CD4-positive, alpha-beta memory T cell (primary cell): ENCODE measurements at regions not wholly inside any gene's neighbourhood (a gene's known extent, or its start where the extent isn't known, plus 50 kb on each side); places are given as distances from the start of the nearest gene placed in this dataset.

Experiments used
- CTCF ChIA-PET: fragments of 350-600 bp; sonication (Branson Sonifier 250); formaldehyde crosslinking; loops from one replicate; lab custom pipeline; 2021; ENCODE audit warnings: inconsistent platforms; ENCODE audit not compliant: partially characterized antibody; lab: Charles Lee
- POLR2A ChIA-PET: fragments of 350-600 bp; sonication (Branson Sonifier 250); formaldehyde crosslinking; loops from one replicate; lab custom pipeline; 2021; ENCODE audit not compliant: partially characterized antibody; lab: Charles Lee
- DNase-seq, 5 donors: peaks; one replicate each; pipeline versions ENCODE4 v3.0.0 to v3.0.0-alpha.2; 2020 to 2022; ENCODE audit warnings: mixed read lengths in 1 of 5
- H3K27ac ChIP-seq: one replicate; pipeline ENCODE4 v1.7.0; 2013; ENCODE audit warnings: low read depth, low read length
- H3K27me3 ChIP-seq: 2 replicates; pipeline ENCODE4 v1.7.0; 2013; ENCODE audit warnings: mild to moderate bottlenecking, low read length, moderate library complexity; ENCODE audit not compliant: insufficient read depth
- H3K36me3 ChIP-seq: 2 replicates; pipeline ENCODE4 v1.7.0; 2013; ENCODE audit warnings: mild to moderate bottlenecking, low read length, moderate library complexity; ENCODE audit not compliant: insufficient read depth
- H3K4me1 ChIP-seq: 2 replicates; pipeline ENCODE4 v1.7.0; 2013; ENCODE audit warnings: mild to moderate bottlenecking, low read length, moderate library complexity; ENCODE audit not compliant: insufficient read depth
- H3K4me3 ChIP-seq, 2 donors: one replicate each; pipeline ENCODE4 v1.7.0; 2013; ENCODE audit warnings: low read length in 2 of 2, mild to moderate bottlenecking in 1 of 2
- H3K9me3 ChIP-seq, 2 donors: one replicate each; pipeline ENCODE4 v1.7.0; 2013; ENCODE audit warnings: low read length in 2 of 2, control low read depth in 1 of 2; ENCODE audit not compliant: control insufficient read depth in 1 of 2
- H3K27ac Mint-ChIP-seq, 7 donors: one replicate each; pipeline ENCODE4 v1.8.0; 2020 to 2021; ENCODE audit warnings: mixed read lengths in 7 of 7, mild to moderate bottlenecking in 6 of 7, inconsistent platforms in 3 of 7, moderate library complexity in 3 of 7
- H3K27me3 Mint-ChIP-seq, 2 donors: one replicate each; pipeline ENCODE4 v1.8.0; 2020 to 2021; ENCODE audit warnings: mixed read lengths in 2 of 2
- H3K36me3 Mint-ChIP-seq, 2 donors: one replicate each; pipeline ENCODE4 v1.8.0; 2020 to 2021; ENCODE audit warnings: mixed read lengths in 2 of 2, inconsistent platforms in 1 of 2, mild to moderate bottlenecking in 1 of 2
- H3K4me1 Mint-ChIP-seq, 4 donors: one replicate each; pipeline ENCODE4 v1.8.0; 2020 to 2021; ENCODE audit warnings: mixed read lengths in 4 of 4, mild to moderate bottlenecking in 1 of 4
- H3K4me3 Mint-ChIP-seq, 8 donors: one replicate each; pipeline ENCODE4 v1.8.0; 2020 to 2021; ENCODE audit warnings: mixed read lengths in 8 of 8, mild to moderate bottlenecking in 7 of 8, moderate library complexity in 6 of 8, inconsistent platforms in 3 of 8
- H3K9me3 Mint-ChIP-seq, 8 donors: one replicate each; pipeline ENCODE4 v1.8.0; 2020 to 2021; ENCODE audit warnings: mixed read lengths in 8 of 8, mild to moderate bottlenecking in 5 of 8, inconsistent platforms in 3 of 8, moderate library complexity in 1 of 8
- intact Hi-C: fragments of 100-400 bp; cut with micrococcal nuclease; formaldehyde crosslinking; loops from one replicate; pipeline ENCODE4 v1.15.1; 2023

DNA sequence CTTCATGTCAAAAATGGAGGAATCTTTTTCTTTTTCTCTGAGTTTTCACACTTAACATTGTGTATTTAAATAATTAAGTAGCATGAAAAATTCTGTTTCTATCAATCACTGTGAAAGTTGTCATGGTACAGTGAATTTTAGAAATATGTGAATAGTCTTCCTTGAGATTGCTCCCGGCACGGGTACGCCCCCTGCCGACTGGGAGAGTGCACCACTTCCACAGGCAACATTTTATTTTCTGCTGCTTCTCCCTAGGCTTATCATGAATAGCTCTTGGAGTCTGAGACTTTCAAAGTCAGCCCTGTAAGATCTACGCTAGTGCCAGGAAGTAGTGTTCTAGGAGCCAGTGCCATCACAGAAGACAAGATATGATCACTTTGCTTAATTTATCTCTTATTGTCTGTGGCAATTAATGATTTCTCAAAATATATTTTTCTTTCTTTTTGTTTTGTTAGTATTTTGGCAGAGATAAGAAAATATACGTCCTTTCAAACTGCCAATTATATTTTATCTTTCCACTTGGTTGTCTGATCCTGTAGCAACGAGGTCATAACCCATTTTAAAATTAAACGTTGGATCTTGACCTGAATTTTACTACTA lies 763.8 kb upstream of the AADAT start:
- peaks cover 2 to 29% (median 7%) of the 10 kb centered on the region in 8 donors for H3K9me3 Mint-ChIP-seq
- intact Hi-C loops, result no loop called here
- no peaks in the 10 kb centered on the region for H3K36me3 ChIP-seq
- H3K4me3 Mint-ChIP-seq, result no peak overlapping the region
- H3K4me3 ChIP-seq, result no peak overlapping the region
- no peaks in the 10 kb centered on the region for H3K27me3 ChIP-seq
- no peaks in the 10 kb centered on the region for H3K9me3 ChIP-seq
- no peak for DNase-seq
- H3K36me3 Mint-ChIP-seq, result no peaks in the 10 kb centered on the region
- H3K27me3 Mint-ChIP-seq, result no peaks in the 10 kb centered on the region
- ChIA-PET POLR2A (no interaction called here), CTCF (interaction anchor here (1.3 kb wide), 1 partner anchor 25 kb away, joined by 4 read pairs; no protein-coding TSS in a partner anchor)
- H3K27ac Mint-ChIP-seq, result no peak overlapping the region
- no peaks in the 10 kb centered on the region for H3K4me1 ChIP-seq
- H3K4me1 Mint-ChIP-seq, result no peaks in the 10 kb centered on the region
- no peak overlapping the region for H3K27ac ChIP-seq

DNA sequence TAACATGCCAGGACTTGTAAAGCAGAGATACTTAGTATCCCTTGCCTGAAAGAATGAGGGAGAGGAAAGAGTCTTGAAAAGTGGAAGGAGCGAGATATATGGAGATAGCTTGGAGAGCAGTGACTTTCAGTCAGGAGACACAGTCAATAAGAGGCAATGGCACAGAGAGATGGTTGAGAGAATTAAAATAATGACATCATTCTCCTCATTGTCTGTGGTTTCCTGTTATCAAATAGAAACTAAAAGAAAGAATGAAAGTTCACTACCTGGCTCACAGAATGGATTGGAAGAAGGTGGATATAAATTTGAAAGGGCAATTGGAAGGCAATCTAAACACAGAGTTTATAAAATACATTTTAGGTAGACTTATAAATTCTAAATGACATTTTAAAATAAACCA lies 760.2 kb upstream of the AADAT start:
- intact Hi-C loops, result no loop called here
- POLR2A ChIA-PET, result no interaction called here

DNA sequence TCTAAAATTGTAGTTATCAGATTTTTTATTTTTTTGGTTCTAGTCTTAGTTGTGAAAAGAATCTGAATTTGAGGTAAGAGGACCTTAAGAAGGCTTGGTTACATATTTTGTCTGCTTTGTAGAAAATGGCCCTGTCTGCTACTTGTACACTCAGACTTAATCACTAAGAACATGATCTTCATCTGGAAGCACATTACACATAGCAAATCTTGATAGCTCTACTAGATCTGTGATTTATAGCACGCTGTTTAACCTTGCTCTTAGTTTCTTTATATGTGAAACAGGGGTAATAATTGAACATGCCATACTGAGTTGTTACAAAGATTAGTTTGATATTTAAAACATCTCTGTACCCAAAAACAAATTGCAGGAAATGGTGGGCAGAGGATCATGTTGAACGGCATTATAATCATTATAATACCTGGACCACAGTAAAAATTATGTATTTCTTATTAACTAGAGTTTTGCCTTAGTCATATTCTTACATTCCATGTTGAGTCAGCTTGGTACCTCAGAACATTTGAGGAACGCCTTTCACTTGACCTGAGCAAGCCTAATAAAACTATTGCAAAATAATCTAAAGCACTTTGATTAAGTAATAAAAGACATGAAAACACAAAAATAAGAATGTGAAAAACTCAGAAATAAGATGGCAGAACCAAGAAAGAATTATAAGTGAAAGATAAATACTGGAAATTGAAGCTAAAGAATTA lies 738.0 kb upstream of the AADAT start:
- DNase-seq, result no peak
- H3K36me3 ChIP-seq, result no peaks in the 10 kb centered on the region
- no peak overlapping the region for H3K4me3 ChIP-seq
- H3K27ac Mint-ChIP-seq, result no peak overlapping the region
- no peaks in the 10 kb centered on the region for H3K27me3 ChIP-seq
- no peaks in the 10 kb centered on the region for H3K9me3 ChIP-seq
- H3K4me1 ChIP-seq, result no peaks in the 10 kb centered on the region
- H3K27ac ChIP-seq, result no peak overlapping the region
- H3K9me3 Mint-ChIP-seq, result peaks cover 0 to 10% (median 4%) of the 10 kb centered on the region in 8 donors
- no peaks in the 10 kb centered on the region for H3K27me3 Mint-ChIP-seq
- no peak overlapping the region for H3K4me3 Mint-ChIP-seq
- H3K36me3 Mint-ChIP-seq, result no peaks in the 10 kb centered on the region
- POLR2A ChIA-PET, result no interaction called here
- intact Hi-C loops, result no loop called here
- CTCF ChIA-PET, result no interaction called here
- H3K4me1 Mint-ChIP-seq, result no peaks in the 10 kb centered on the region

More for the DNA sequence above, 760.2 kb upstream of the AADAT start:
- Mint-ChIP-seq H3K27me3 (no peaks in the 10 kb centered on the region), H3K9me3 (peaks cover 0 to 29% (median 9%) of the 10 kb centered on the region in 8 donors), H3K4me3 (no peak overlapping the region), H3K4me1 (no peaks in the 10 kb centered on the region), H3K36me3 (no peaks in the 10 kb centered on the region), H3K27ac (no peak overlapping the region)
- no peaks in the 10 kb centered on the region for H3K36me3 ChIP-seq
- H3K27ac ChIP-seq, result no peak overlapping the region
- H3K4me3 ChIP-seq, result no peak overlapping the region
- DNase-seq, result no peak
- no peaks in the 10 kb centered on the region for H3K9me3 ChIP-seq
- H3K4me1 ChIP-seq, result no peaks in the 10 kb centered on the region
- H3K27me3 ChIP-seq, result no peaks in the 10 kb centered on the region
- CTCF ChIA-PET, result no interaction called here

DNA sequence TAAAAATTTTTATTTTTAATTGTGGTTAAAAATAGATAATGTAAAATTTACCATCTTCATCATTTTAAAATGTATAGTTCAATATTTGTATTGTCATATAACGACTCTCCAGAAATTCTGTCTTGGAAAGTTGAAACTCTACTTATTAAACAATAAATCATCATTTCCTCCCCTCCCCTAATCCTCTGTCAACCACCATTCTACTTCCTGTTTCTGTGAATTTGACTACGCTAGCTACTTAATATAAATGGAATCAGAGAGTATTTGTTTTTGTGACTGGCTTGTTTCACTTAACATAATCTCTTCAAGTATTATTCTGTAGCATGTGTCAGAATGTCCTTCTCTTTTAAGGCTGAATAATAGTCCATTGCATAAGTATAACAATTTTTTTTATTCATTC lies 729.0 kb upstream of the AADAT start:
- Mint-ChIP-seq H3K4me1 (no peaks in the 10 kb centered on the region), H3K36me3 (no peaks in the 10 kb centered on the region), H3K4me3 (no peak overlapping the region), H3K9me3 (peaks cover 3 to 22% (median 17%) of the 10 kb centered on the region in 8 donors), H3K27me3 (no peaks in the 10 kb centered on the region), H3K27ac (no peak overlapping the region)
- H3K4me3 ChIP-seq, result no peak overlapping the region
- intact Hi-C loops, result no loop called here
- no peaks in the 10 kb centered on the region for H3K36me3 ChIP-seq
- no peak overlapping the region for H3K27ac ChIP-seq
- no peaks in the 10 kb centered on the region for H3K4me1 ChIP-seq
- no peaks in the 10 kb centered on the region for H3K27me3 ChIP-seq
- no peaks in the 10 kb centered on the region for H3K9me3 ChIP-seq
- no peak for DNase-seq
- CTCF ChIA-PET, result no interaction called here
- POLR2A ChIA-PET, result no interaction called here

DNA sequence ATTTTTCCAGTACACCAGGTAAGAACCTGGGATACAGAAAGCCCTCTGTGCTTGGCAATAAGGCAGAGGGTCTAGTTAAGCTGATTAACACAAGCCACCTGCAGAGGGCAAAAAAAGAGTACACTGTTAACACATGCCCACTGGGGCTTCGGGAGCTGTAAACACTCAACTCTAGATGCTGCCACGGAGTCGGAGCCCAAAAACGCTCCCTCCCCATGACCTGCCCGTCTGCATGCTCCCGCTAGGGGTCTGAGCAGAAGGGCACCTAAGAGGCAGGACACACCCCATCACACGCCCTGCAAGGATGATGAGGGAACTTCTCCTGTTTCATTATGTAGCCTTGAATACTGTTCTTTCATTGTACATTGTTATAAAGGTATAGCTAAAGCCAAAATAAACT lies 715.6 kb upstream of the AADAT start:
- H3K4me3 Mint-ChIP-seq, result no peak overlapping the region
- DNase-seq, result no peak

DNA sequence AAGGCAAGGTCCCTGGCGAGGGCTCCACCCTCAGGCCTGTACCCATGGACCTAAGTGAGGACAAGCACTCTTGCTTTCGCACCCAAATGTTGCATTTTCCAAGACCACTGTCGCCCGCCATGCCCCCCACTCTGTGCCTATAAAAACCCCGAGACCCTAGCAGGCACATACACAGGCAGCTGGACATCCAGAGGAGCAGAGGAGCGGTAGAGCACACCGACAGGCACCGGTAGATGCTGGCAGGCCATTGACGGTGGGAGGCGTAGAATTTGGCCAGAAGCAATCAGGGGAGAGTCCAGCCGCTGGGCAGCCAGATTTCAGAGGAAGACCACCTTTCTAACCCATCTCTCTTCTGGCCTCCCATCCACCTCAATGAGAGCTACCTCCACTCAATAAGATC lies 715.2 kb upstream of the AADAT start:
- no peak overlapping the region for H3K27ac Mint-ChIP-seq
- Histone ChIP-seq H3K9me3 (no peaks in the 10 kb centered on the region), H3K36me3 (no peaks in the 10 kb centered on the region), H3K4me3 (no peak overlapping the region), H3K27me3 (no peaks in the 10 kb centered on the region), H3K27ac (no peak overlapping the region), H3K4me1 (no peaks in the 10 kb centered on the region)
- intact Hi-C loops, result no loop called here
- DNase-seq, result no peak
- no peak overlapping the region for H3K4me3 Mint-ChIP-seq
- ChIA-PET CTCF (no interaction called here), POLR2A (no interaction called here)
- H3K4me1 Mint-ChIP-seq, result no peaks in the 10 kb centered on the region
- H3K9me3 Mint-ChIP-seq, result peaks cover 0 to 18% (median 6%) of the 10 kb centered on the region in 8 donors
- no peaks in the 10 kb centered on the region for H3K36me3 Mint-ChIP-seq
- no peaks in the 10 kb centered on the region for H3K27me3 Mint-ChIP-seq

More for the DNA sequence above, 715.6 kb upstream of the AADAT start:
- POLR2A ChIA-PET, result no interaction called here
- Histone ChIP-seq H3K9me3 (no peaks in the 10 kb centered on the region), H3K4me1 (no peaks in the 10 kb centered on the region), H3K27me3 (no peaks in the 10 kb centered on the region), H3K27ac (no peak overlapping the region), H3K4me3 (no peak overlapping the region), H3K36me3 (no peaks in the 10 kb centered on the region)
- intact Hi-C loops, result no loop called here
- H3K9me3 Mint-ChIP-seq, result peaks cover 0 to 18% (median 6%) of the 10 kb centered on the region in 8 donors
- no peaks in the 10 kb centered on the region for H3K27me3 Mint-ChIP-seq
- CTCF ChIA-PET, result no interaction called here
- no peaks in the 10 kb centered on the region for H3K4me1 Mint-ChIP-seq
- H3K27ac Mint-ChIP-seq, result no peak overlapping the region
- no peaks in the 10 kb centered on the region for H3K36me3 Mint-ChIP-seq

DNA sequence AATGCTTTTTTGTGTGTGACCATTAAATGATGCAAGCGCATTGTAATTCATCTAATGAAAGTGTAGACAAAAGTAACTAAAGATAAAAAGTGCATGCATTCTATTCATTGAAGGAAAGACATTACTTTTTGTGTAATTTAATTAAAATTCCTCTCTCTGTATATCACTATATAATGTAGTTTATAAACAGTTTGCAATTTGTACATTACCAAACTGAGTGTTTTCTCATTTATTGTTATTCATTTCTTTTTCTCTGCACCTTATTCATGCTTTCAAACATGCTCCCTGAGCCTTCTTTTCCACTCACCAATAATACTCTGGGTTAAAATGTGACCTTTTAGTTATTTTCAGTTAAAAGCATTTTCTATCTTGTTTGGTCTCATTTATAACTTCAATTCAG lies 713.7 kb upstream of the AADAT start:
- Mint-ChIP-seq H3K4me3 (no peak overlapping the region), H3K36me3 (no peaks in the 10 kb centered on the region)
- CTCF ChIA-PET, result no interaction called here

More for the DNA sequence above, 713.7 kb upstream of the AADAT start:
- Mint-ChIP-seq H3K9me3 (peaks cover 0 to 16% (median 4%) of the 10 kb centered on the region in 8 donors), H3K4me1 (no peaks in the 10 kb centered on the region), H3K27ac (no peak overlapping the region), H3K27me3 (no peaks in the 10 kb centered on the region)
- H3K9me3 ChIP-seq, result no peaks in the 10 kb centered on the region
- no peak overlapping the region for H3K4me3 ChIP-seq
- no peak for DNase-seq
- H3K27ac ChIP-seq, result no peak overlapping the region
- POLR2A ChIA-PET, result no interaction called here
- intact Hi-C loops, result no loop called here
- H3K27me3 ChIP-seq, result no peaks in the 10 kb centered on the region
- H3K36me3 ChIP-seq, result no peaks in the 10 kb centered on the region
- no peaks in the 10 kb centered on the region for H3K4me1 ChIP-seq
